H1 (cell line): ENCODE measurements at regions not wholly inside any gene's neighbourhood (a gene's known extent, or its start where the extent isn't known, plus 50 kb on each side); places are given as distances from the start of the nearest gene placed in this dataset.

Experiments used
- CTCF ChIA-PET: fragments of 300-600 bp; sonication (Branson Sonifier 250); formaldehyde crosslinking; loops from one replicate; lab custom pipeline; 2021; ENCODE audit not compliant: partially characterized antibody; lab: Charles Lee
- POLR2A ChIA-PET: fragments of 300-600 bp; sonication (Branson Sonifier 250); formaldehyde crosslinking; loops from one replicate; lab custom pipeline; 2021; ENCODE audit warnings: inconsistent platforms; ENCODE audit not compliant: partially characterized antibody; lab: Charles Lee
- DNase-seq, 2 experiments: peaks; one replicate each; pipeline versions ENCODE4 v3.0.0 to v3.0.0-alpha.2; 2010 to 2022; ENCODE audit warnings: low spot score in 2 of 2, low read depth in 1 of 2, mixed read lengths in 1 of 2
- FAIRE-seq: peaks from 2 replicates; lab custom pipeline; 2011; peaks lifted over from hg19 to GRCh38; lab: Jason Lieb, UNC
- H2AFZ ChIP-seq: 2 replicates; pipeline ENCODE4 v1.8.1; 2012; ENCODE audit warnings: low read length, inconsistent platforms
- H2AK5ac ChIP-seq: 2 replicates; pipeline ENCODE4 v1.6.1; 2013; ENCODE audit warnings: low read depth, low read length
- H2BK120ac ChIP-seq: replicated peaks from 2 replicates; pipeline ENCODE3; 2013; ENCODE audit warnings: low read depth, low read length, inconsistent platforms
- H2BK12ac ChIP-seq: 2 replicates; pipeline ENCODE4 v1.6.1; 2013; ENCODE audit warnings: low read depth, low read length
- H2BK15ac ChIP-seq: 2 replicates; pipeline ENCODE4 v1.6.1; 2013; ENCODE audit warnings: low read length
- H2BK20ac ChIP-seq: 2 replicates; pipeline ENCODE4 v1.6.1; 2013; ENCODE audit warnings: low read length
- H2BK5ac ChIP-seq: 2 replicates; pipeline ENCODE4 v1.6.1; 2013; ENCODE audit warnings: low read depth, low read length
- H3K14ac ChIP-seq: 2 replicates; pipeline ENCODE4 v1.6.1; 2013; ENCODE audit warnings: inconsistent platforms; ENCODE audit not compliant: insufficient read length
- H3K18ac ChIP-seq: 2 replicates; pipeline ENCODE4 v1.6.1; 2013; ENCODE audit warnings: low read length; ENCODE audit errors: extremely low read depth
- H3K23ac ChIP-seq: 2 replicates; pipeline ENCODE4 v1.6.1; 2013; ENCODE audit warnings: inconsistent platforms; ENCODE audit not compliant: insufficient read length
- H3K23me2 ChIP-seq: 2 replicates; pipeline ENCODE4 v1.6.1; 2013; ENCODE audit warnings: low read depth, low read length
- H3K27ac ChIP-seq: 2 replicates; pipeline ENCODE4 v1.6.1; 2011; ENCODE audit warnings: low read depth, low read length, inconsistent platforms
- H3K27me3 ChIP-seq, 4 experiments: replicated peaks in 1 of 4; 1 replicate in 1 of 4; 2 replicates in 3 of 4; pipeline versions ENCODE4 v1.6.1 to v1.8.1; 2011 to 2013; ENCODE audit warnings: low read length in 3 of 4, mild to moderate bottlenecking in 3 of 4, inconsistent platforms in 2 of 4, mixed read lengths in 2 of 4, moderate library complexity in 1 of 4; ENCODE audit not compliant: control insufficient read depth in 3 of 4, insufficient read depth in 3 of 4; ENCODE audit errors: extremely low read depth in 1 of 4
- H3K36me3 ChIP-seq, 4 experiments: 2 replicates each; pipeline versions ENCODE4 v1.6.1 to v1.8.1; 2011 to 2013; ENCODE audit warnings: mild to moderate bottlenecking in 4 of 4, low read length in 3 of 4, moderate library complexity in 2 of 4, control low read depth in 1 of 4, inconsistent platforms in 1 of 4; ENCODE audit not compliant: insufficient read depth in 4 of 4, control insufficient read depth in 2 of 4
- H3K4ac ChIP-seq: replicated peaks from 2 replicates; pipeline ENCODE3; 2013; ENCODE audit warnings: low read length, low read depth, mixed read lengths, inconsistent platforms; ENCODE audit not compliant: insufficient read length
- H3K4me1 ChIP-seq, 4 experiments: replicated peaks in 1 of 4; 1 replicate in 1 of 4; 2 replicates in 3 of 4; pipeline versions ENCODE4 v1.6.1 to v1.8.1; 2011 to 2013; ENCODE audit warnings: low read length in 3 of 4, inconsistent platforms in 2 of 4, mixed read lengths in 1 of 4; ENCODE audit not compliant: insufficient read depth in 4 of 4, control insufficient read depth in 3 of 4
- H3K4me2 ChIP-seq, 2 experiments: 2 replicates each; pipeline versions ENCODE4 v1.6.1 to v1.8.1; 2011 to 2013; ENCODE audit warnings: low read depth in 2 of 2, low read length in 2 of 2, control low read depth in 1 of 2, inconsistent platforms in 1 of 2, mild to moderate bottlenecking in 1 of 2; ENCODE audit not compliant: insufficient read depth in 1 of 2
- H3K4me3 ChIP-seq, 4 experiments: fragments of 200-600, 300-600 bp in 1 of 4; sonication (generic), shearing (Covaris generic), sonication (Bioruptor Twin) in 1 of 4; 2 replicates each; pipeline versions ENCODE4 v1.5.1 to v1.8.1; 2011 to 2016; ENCODE audit warnings: low read length in 4 of 4, low read depth in 3 of 4, control low read depth in 2 of 4, inconsistent platforms in 2 of 4, mild to moderate bottlenecking in 2 of 4, mixed read lengths in 1 of 4, moderate library complexity in 1 of 4; ENCODE audit not compliant: insufficient read depth in 2 of 4; ENCODE audit errors: extremely low read depth in 1 of 4
- H3K56ac ChIP-seq: replicated peaks from 2 replicates; pipeline ENCODE3; 2013; ENCODE audit warnings: low read depth, mild to moderate bottlenecking, mixed read lengths, low read length, inconsistent platforms; ENCODE audit not compliant: insufficient read length
- H3K79me1 ChIP-seq: 2 replicates; pipeline ENCODE4 v1.6.1; 2013; ENCODE audit warnings: low read depth, low read length, control low read depth
- H3K79me2 ChIP-seq, 2 experiments: 2 replicates each; pipeline versions ENCODE4 v1.6.1 to v1.8.1; 2012 to 2013; ENCODE audit warnings: low read length in 2 of 2, mild to moderate bottlenecking in 2 of 2, inconsistent platforms in 1 of 2; ENCODE audit not compliant: insufficient read depth in 2 of 2, control insufficient read depth in 1 of 2
- H3K9ac ChIP-seq, 4 experiments: replicated peaks in 1 of 4; 1 replicate in 1 of 4; 2 replicates in 3 of 4; pipeline versions ENCODE4 v1.6.1 to v1.8.1; 2011 to 2013; ENCODE audit warnings: low read depth in 3 of 4, low read length in 3 of 4, control low read depth in 2 of 4, mild to moderate bottlenecking in 2 of 4, moderate library complexity in 2 of 4, inconsistent platforms in 1 of 4; ENCODE audit errors: extremely low read depth in 1 of 4
- H3K9me3 ChIP-seq, 2 experiments: 2 replicates each; pipeline versions ENCODE4 v1.6.1 to v1.8.1; 2012 to 2013; ENCODE audit warnings: mild to moderate bottlenecking in 2 of 2, moderate library complexity in 2 of 2, control low read depth in 1 of 2, inconsistent platforms in 1 of 2, low read depth in 1 of 2, low read length in 1 of 2, mixed read lengths in 1 of 2; ENCODE audit not compliant: insufficient read depth in 2 of 2
- H4K20me1 ChIP-seq, 2 experiments: replicated peaks in 1 of 2; 2 replicates each; pipeline versions ENCODE3 to v1.8.1; 2011 to 2013; ENCODE audit warnings: inconsistent platforms in 2 of 2, low read length in 2 of 2, mild to moderate bottlenecking in 1 of 2; ENCODE audit not compliant: insufficient read depth in 2 of 2, control insufficient read depth in 1 of 2
- H4K5ac ChIP-seq: 2 replicates; pipeline ENCODE4 v1.6.1; 2013; ENCODE audit warnings: low read length, low read depth, mixed read lengths, inconsistent platforms; ENCODE audit not compliant: insufficient read length
- H4K8ac ChIP-seq: 2 replicates; pipeline ENCODE4 v1.8.0; 2013; ENCODE audit warnings: mild to moderate bottlenecking, moderate library complexity, low read length, inconsistent platforms; ENCODE audit not compliant: insufficient read depth; ENCODE audit errors: extremely low read depth
- H4K91ac ChIP-seq: replicated peaks from 2 replicates; pipeline ENCODE3; 2013; ENCODE audit warnings: low read length, mixed read lengths, inconsistent platforms; ENCODE audit not compliant: insufficient read length
- CEBPB ChIP-seq: IDR thresholded peaks from 2 replicates; pipeline ENCODE4 v1.6.1; 2012; ENCODE audit warnings: low read depth, low read length
- CHD2 ChIP-seq: IDR thresholded peaks from 2 replicates; pipeline ENCODE4 v1.6.1; 2012; ENCODE audit warnings: low read length, improper control_type of control experiment
- MAFK ChIP-seq: IDR thresholded peaks from 2 replicates; pipeline ENCODE4 v1.6.1; 2012; ENCODE audit warnings: low read depth, mild to moderate bottlenecking, improper control_type of control experiment, low read length
- SIN3A ChIP-seq, 2 experiments: IDR thresholded peaks in 1 of 2; conservative IDR thresholded peaks in 1 of 2; 2 replicates each; pipeline ENCODE4 v1.6.1; 2011 to 2012; ENCODE audit warnings: low read length in 2 of 2, improper control_type of control experiment in 1 of 2, low read depth in 1 of 2, mild to moderate bottlenecking in 1 of 2
- SIRT6 ChIP-seq: IDR thresholded peaks from one replicate; pipeline ENCODE4 v1.7.1; 2012; ENCODE audit warnings: low read length, inconsistent platforms
- WGBS, 2 experiments: shearing (Covaris generic) in 1 of 2; methylation state at CpG; one replicate each; pipeline versions ENCODE4 v1.1.6 to v1.1.7; 2013 to 2015; ENCODE audit warnings: low lambda C conversion rate in 2 of 2, mixed read lengths in 2 of 2, inconsistent platforms in 1 of 2, low coverage in 1 of 2, missing lambda C conversion rate in 1 of 2; ENCODE audit not compliant: insufficient replicate concordance in 2 of 2, insufficient coverage in 1 of 2, insufficient read length in 1 of 2; ENCODE audit errors: extremely low coverage in 1 of 2, missing lambda C conversion rate in 1 of 2; 5-methylcytosine and 5-hydroxymethylcytosine counted together
- TF ChIP-seq, protein P1 (sequence below): IDR thresholded peaks from 2 replicates; pipeline ENCODE4 v1.6.1; 2012; ENCODE audit warnings: inconsistent platforms

DNA sequence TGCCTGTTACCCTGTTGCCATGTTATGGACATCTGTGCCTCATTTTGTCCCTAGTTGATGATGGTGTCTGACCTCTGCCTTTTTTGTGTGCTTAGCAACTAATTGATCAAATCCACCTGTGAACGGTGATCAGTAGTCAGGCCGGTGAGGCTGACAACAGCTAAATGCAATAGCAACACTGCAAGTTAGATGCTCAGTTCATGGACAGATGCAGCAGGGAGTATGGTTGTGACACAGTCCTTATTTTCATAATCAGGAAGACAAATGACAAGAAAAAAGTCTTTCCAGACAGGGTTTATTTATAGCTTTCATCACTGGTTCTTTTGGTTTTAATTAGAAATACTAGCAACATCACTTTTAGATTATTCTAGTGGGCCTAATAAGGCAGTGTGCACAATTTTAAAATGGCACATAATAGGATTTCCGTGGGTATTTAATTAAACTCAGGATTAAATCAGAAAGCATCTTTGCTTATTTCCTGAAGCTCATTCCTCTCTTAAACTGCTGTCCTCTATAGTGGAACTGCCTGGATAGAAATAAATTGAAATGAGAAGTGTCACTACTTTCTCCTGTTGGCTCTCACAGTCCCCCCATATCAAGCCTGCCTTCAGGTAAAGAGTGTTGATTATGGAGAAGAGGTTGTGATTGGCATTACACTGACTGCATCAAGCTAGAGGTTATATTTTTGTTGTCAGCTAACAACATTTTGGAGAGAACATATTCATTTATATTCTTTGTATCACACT lies 281.1 kb upstream of the NAV3 start:
- Histone ChIP-seq H3K79me2 (no peaks in the 10 kb centered on the region), H2AFZ (no peak overlapping the region), H3K18ac (no peak overlapping the region), H3K23ac (no peak overlapping the region), H3K4ac (no peak overlapping the region), H3K9me3 (no peaks in the 10 kb centered on the region), H3K27me3 (no peaks in the 10 kb centered on the region), H3K36me3 (no peaks in the 10 kb centered on the region), H3K23me2 (no peaks in the 10 kb centered on the region), H3K4me2 (no peak overlapping the region), H4K8ac (no peak overlapping the region), H3K9ac (no peak overlapping the region), H4K20me1 (no peaks in the 10 kb centered on the region), H2AK5ac (no peak overlapping the region), H3K56ac (no peak overlapping the region), H4K5ac (no peak overlapping the region), H3K4me3 (no peak overlapping the region), H2BK12ac (no peak overlapping the region), H3K4me1 (no peaks in the 10 kb centered on the region), H3K27ac (no peak overlapping the region), H2BK20ac (no peak overlapping the region), H4K91ac (no peak overlapping the region), H3K79me1 (no peaks in the 10 kb centered on the region), H3K14ac (no peak overlapping the region), H2BK15ac (no peak overlapping the region), H2BK120ac (no peak overlapping the region), H2BK5ac (no peak overlapping the region)
- POLR2A ChIA-PET: no interaction called here
- FAIRE-seq (no peak), DNase-seq (no peak)
- no peak for TF ChIP-seq SIRT6
- TF ChIP-seq SIN3A (conservative IDR thresholded peaks at IDR 0.05 in 1 of 2, IDR thresholded peaks at IDR 0.05 in 1 of 2; ENCODE audit: low read depth in 1 of 2, low read length in 2 of 2): no peak
- TF ChIP-seq, protein P1, sequence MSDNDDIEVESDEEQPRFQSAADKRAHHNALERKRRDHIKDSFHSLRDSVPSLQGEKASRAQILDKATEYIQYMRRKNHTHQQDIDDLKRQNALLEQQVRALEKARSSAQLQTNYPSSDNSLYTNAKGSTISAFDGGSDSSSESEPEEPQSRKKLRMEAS: no peak
- no peak for TF ChIP-seq MAFK
- no peak for TF ChIP-seq CHD2
- TF ChIP-seq CEBPB: no peak
- WGBS, 2 experiments: 86% methylated on average over 3 of the region's 3 CpGs; no CpG with 5 or more reads in 1 of the 2 experiments
- CTCF ChIA-PET: interaction anchor here (0.8 to 1.5 kb wide), 4 partner anchors 11 to 278 kb away, joined by 3 to 4 read pairs (median 4); no protein-coding TSS in a partner anchor
